ENCODE measurements at regions not wholly inside any gene's neighbourhood (a gene's known extent, or its start where the extent isn't known, plus 50 kb on each side); places are given as distances from the start of the nearest gene placed in this dataset.

DNA sequence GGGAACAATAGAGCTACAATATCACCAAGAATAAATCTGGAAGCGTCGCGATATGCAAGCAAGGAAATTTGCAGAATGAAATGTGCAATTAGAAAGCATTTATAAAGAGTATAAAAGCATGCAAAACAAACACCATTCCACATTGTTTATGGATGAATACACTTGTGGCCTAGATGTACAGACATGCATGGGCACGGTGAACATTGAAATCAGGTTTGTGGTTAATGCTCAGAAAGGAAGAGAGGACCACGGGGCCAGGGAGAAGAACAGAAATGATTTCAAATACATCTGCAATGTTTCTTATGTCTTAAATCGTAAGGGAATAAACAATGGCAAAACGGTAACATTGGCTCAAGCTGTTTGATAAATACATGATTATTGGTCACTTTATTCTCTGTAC lies 235.9 kb downstream of the FOXL1 start:
- ATAC-seq (ENCODE audit: insufficient number of reproducible peaks, low FRiP score, low read depth) (no peak), DNase-seq (ENCODE audit: low spot score) (no peak)
- Histone ChIP-seq H3K4me3 (no peak overlapping the region), H3K9me3 (no peaks in the 10 kb centered on the region), H3K27ac (no peak overlapping the region), H3K27me3 (replicated peaks; ENCODE audit: insufficient read depth) (no peaks in the 10 kb centered on the region), H3K4me1 (ENCODE audit: control insufficient read depth in 1 of 2, low read depth in 2 of 2) (peaks cover 0 to 16% of the 10 kb centered on the region in 2 donors), H3K36me3 (no peaks in the 10 kb centered on the region)
- TF ChIP-seq CTCF (IDR thresholded peaks at IDR 0.05): no peak

- ATAC-seq (ENCODE audit: insufficient number of reproducible peaks, low FRiP score, low read depth): no peak
Measured at GRCh38 chr16:86816930-86817625, 238.7 kb downstream of the FOXL1 start.

GRCh38 chr16:86818671-86819532 lies 240.6 kb downstream of the FOXL1 start:
- peak overlapping the region; percentile 51 for H3K4me3 ChIP-seq
- H3K27me3 ChIP-seq (replicated peaks; ENCODE audit: insufficient read depth): no peaks in the 10 kb centered on the region
- ATAC-seq (ENCODE audit: insufficient number of reproducible peaks, low FRiP score, low read depth) (no peak), DNase-seq (ENCODE audit: low spot score) (no peak)
- no peak for TF ChIP-seq CTCF (IDR thresholded peaks at IDR 0.05)
- H3K4me1 ChIP-seq (ENCODE audit: control insufficient read depth in 1 of 2, low read depth in 2 of 2): peaks cover 0 to 17% of the 10 kb centered on the region in 2 donors
- no peaks in the 10 kb centered on the region for H3K9me3 ChIP-seq
- no peaks in the 10 kb centered on the region for H3K36me3 ChIP-seq
- H3K27ac ChIP-seq: peak overlapping the region; percentile 1 to 35

More at GRCh38 chr16:86816930-86817625, 238.7 kb downstream of the FOXL1 start:
- Histone ChIP-seq H3K27ac (no peak overlapping the region), H3K36me3 (no peaks in the 10 kb centered on the region), H3K27me3 (replicated peaks; ENCODE audit: insufficient read depth) (no peaks in the 10 kb centered on the region), H3K9me3 (no peaks in the 10 kb centered on the region), H3K4me1 (ENCODE audit: control insufficient read depth in 1 of 2, low read depth in 2 of 2) (peaks cover 0 to 17% of the 10 kb centered on the region in 2 donors), H3K4me3 (no peak overlapping the region)
- TF ChIP-seq CTCF (IDR thresholded peaks at IDR 0.05): no peak
- DNase-seq (ENCODE audit: low spot score): no peak

- ATAC-seq (ENCODE audit: insufficient number of reproducible peaks, low FRiP score, low read depth): no peak
- no peak for DNase-seq (ENCODE audit: low spot score)
- no peaks in the 10 kb centered on the region for H3K9me3 ChIP-seq
- H3K27me3 ChIP-seq (replicated peaks; ENCODE audit: insufficient read depth): no peaks in the 10 kb centered on the region
- no peak overlapping the region for H3K4me3 ChIP-seq
- no peak overlapping the region for H3K27ac ChIP-seq
- peaks cover 0 to 17% of the 10 kb centered on the region in 2 donors for H3K4me1 ChIP-seq (ENCODE audit: control insufficient read depth in 1 of 2, low read depth in 2 of 2)
- H3K36me3 ChIP-seq: no peaks in the 10 kb centered on the region
- peak; percentile 12 for TF ChIP-seq CTCF (IDR thresholded peaks at IDR 0.05)
Measured at GRCh38 chr16:86819533-86819892, 241.2 kb downstream of the FOXL1 start.

DNA sequence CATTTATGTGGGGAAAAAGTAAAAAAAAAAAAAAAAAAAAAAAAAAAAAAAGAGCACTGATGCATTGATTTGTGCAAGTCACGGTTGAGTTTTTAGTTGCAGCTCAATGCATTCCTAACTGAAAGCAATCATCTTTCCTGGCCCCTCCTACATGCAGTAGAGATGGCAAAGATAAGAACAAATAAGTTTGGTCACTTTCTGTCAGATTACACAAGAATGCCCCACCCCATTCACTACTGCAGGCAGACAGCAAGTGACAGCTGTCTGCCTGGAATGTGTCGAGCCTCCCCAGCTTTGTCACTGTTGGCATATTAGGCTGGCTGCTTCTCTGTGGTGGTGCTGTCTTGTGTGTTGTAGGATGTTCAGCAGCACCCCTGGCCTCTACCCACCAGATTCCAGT lies 243.5 kb downstream of the FOXL1 start:
- H3K9me3 ChIP-seq: no peaks in the 10 kb centered on the region
- ATAC-seq (ENCODE audit: insufficient number of reproducible peaks, low FRiP score, low read depth): no peak
- H3K4me1 ChIP-seq (ENCODE audit: control insufficient read depth in 1 of 2, low read depth in 2 of 2): peaks cover 0 to 17% of the 10 kb centered on the region in 2 donors
- DNase-seq (ENCODE audit: low spot score): no peak
- no peak overlapping the region for H3K4me3 ChIP-seq
- no peaks in the 10 kb centered on the region for H3K36me3 ChIP-seq
- no peaks in the 10 kb centered on the region for H3K27me3 ChIP-seq (replicated peaks; ENCODE audit: insufficient read depth)
- TF ChIP-seq CTCF (IDR thresholded peaks at IDR 0.05): no peak
- no peak overlapping the region for H3K27ac ChIP-seq

All from thoracic aorta (tissue), 2 donors.